GM12891 (cell line): ENCODE measurements at regions not wholly inside any gene's neighbourhood (a gene's known extent, or its start where the extent isn't known, plus 50 kb on each side); places are given as distances from the start of the nearest gene placed in this dataset.

Source experiments
- DNase-seq: peaks from one replicate; pipeline ENCODE4 v3.0.0; 2011; ENCODE audit warnings: low spot score; ENCODE audit not compliant: insufficient read length
- FAIRE-seq: peaks from 2 replicates; lab custom pipeline; 2011; peaks lifted over from hg19 to GRCh38; lab: Jason Lieb, UNC
- PAX5 ChIP-seq: IDR thresholded peaks from 2 replicates; pipeline ENCODE4 v1.6.1; 2011; ENCODE audit warnings: low read length, moderate library complexity, mild to moderate bottlenecking; ENCODE audit not compliant: insufficient read depth, severe bottlenecking
- POLR2A ChIP-seq: IDR thresholded peaks from 2 replicates; pipeline ENCODE4 v1.6.1; 2011; ENCODE audit warnings: low read depth, low read length, control low read depth
- POLR2AphosphoS5 ChIP-seq: IDR thresholded peaks from 2 replicates; pipeline ENCODE4 v1.6.1; 2011; ENCODE audit warnings: low read depth, low read length, control low read depth
- POU2F2 ChIP-seq: IDR thresholded peaks from 2 replicates; pipeline ENCODE4 v1.6.1; 2011; ENCODE audit warnings: low read depth, mild to moderate bottlenecking, control low read depth, low read length, moderate library complexity
- SPI1 ChIP-seq: IDR thresholded peaks from 2 replicates; pipeline ENCODE4 v1.6.1; 2011; ENCODE audit warnings: low read depth, low read length, control low read depth
- TAF1 ChIP-seq: IDR thresholded peaks from 2 replicates; pipeline ENCODE4 v1.6.1; 2011; ENCODE audit warnings: low read depth, low read length, control low read depth

DNA sequence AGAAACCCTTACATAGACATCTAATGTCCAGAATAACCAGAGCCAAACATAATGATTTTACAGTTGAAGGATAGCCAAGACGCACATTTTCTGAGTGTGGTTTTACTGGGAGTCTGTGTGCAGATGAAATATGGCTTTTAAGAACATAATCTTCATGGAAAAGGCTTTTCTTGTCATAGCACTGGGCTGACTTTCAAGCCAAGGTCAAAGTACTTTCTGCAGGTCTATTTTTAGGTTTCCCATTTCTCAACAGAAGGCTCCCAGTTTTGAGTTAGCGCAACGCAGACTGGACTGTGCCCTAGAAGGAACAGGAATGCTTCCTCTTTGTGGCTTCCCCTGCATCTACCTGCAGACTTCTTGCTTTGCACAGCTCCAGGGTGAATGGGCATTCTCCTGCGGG lies 92.3 kb upstream of the UPP2 start:
- TF ChIP-seq POU2F2 = no peak
- TF ChIP-seq POLR2AphosphoS5 = no peak
- TF ChIP-seq POLR2A = no peak
- no peak for TF ChIP-seq SPI1
- TF ChIP-seq PAX5 = no peak
- TF ChIP-seq TAF1 = no peak
- no peak for FAIRE-seq

GRCh38 chr2:158006961-158007719 lies 94.5 kb upstream of the UPP2 start:
- DNase-seq = no peak
- FAIRE-seq = no peak
- TF ChIP-seq POU2F2 (no peak), SPI1 (no peak), PAX5 (no peak), POLR2AphosphoS5 (no peak), TAF1 (no peak), POLR2A (no peak)

More for the DNA sequence above, 92.3 kb upstream of the UPP2 start:
- DNase-seq = no peak

- no peak for FAIRE-seq
- no peak for DNase-seq
- TF ChIP-seq POU2F2 (no peak), POLR2AphosphoS5 (no peak), POLR2A (no peak), SPI1 (no peak), TAF1 (no peak), PAX5 (no peak)
Observed at GRCh38 chr2:158004126-158004764, 97.4 kb upstream of the UPP2 start.

- DNase-seq = no peak
- TF ChIP-seq PAX5 = no peak
- TF ChIP-seq SPI1 = no peak
- TF ChIP-seq POLR2A = no peak
- TF ChIP-seq POU2F2 = no peak
- no peak for TF ChIP-seq POLR2AphosphoS5
- TF ChIP-seq TAF1 = no peak
- no peak for FAIRE-seq
Observed at GRCh38 chr2:158002079-158002478, 99.6 kb upstream of the UPP2 start.

- no peak for DNase-seq
- TF ChIP-seq POU2F2 (no peak), TAF1 (no peak), POLR2A (no peak), PAX5 (no peak), POLR2AphosphoS5 (no peak), SPI1 (no peak)
- no peak for FAIRE-seq
Observed at GRCh38 chr2:157996799-157997198, 104.9 kb upstream of the UPP2 start.

GRCh38 chr2:157995117-157995516 lies 106.6 kb upstream of the UPP2 start:
- no peak for FAIRE-seq
- DNase-seq = no peak
- TF ChIP-seq TAF1 = no peak
- no peak for TF ChIP-seq POLR2A
- TF ChIP-seq PAX5 = no peak

DNA sequence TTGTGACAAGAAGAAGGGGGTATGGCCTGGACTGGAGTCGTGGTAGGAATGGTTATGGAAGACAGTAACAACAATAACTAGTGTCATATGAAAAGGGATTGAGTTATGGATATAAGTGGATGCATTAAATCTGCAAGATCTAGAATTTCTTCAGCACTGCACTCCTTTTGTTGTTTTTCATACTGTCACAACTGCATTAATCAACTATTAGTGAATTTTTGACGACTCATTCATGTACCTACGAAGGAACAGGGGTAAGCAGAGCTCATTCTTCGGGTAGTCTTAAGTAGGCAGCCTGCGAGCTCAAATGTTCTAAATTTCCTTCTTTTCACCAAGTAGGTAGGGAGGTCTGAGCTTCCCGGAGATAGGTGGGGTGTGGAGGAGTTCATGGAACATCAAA lies 109.7 kb upstream of the UPP2 start:
- FAIRE-seq (no peak), DNase-seq (no peak)
- TF ChIP-seq PAX5 (no peak), SPI1 (no peak), POLR2A (no peak), POU2F2 (no peak), TAF1 (no peak), POLR2AphosphoS5 (no peak)

GRCh38 chr2:157990173-157990572 lies 111.5 kb upstream of the UPP2 start:
- TF ChIP-seq PAX5 (no peak), POLR2A (no peak), POU2F2 (no peak), SPI1 (no peak), TAF1 (no peak), POLR2AphosphoS5 (no peak)
- DNase-seq (no peak), FAIRE-seq (no peak)

GRCh38 chr2:157989227-157989626 lies 112.4 kb upstream of the UPP2 start:
- FAIRE-seq (no peak), DNase-seq (no peak)
- TF ChIP-seq TAF1 (no peak), POLR2AphosphoS5 (no peak), SPI1 (no peak), POU2F2 (no peak), PAX5 (no peak), POLR2A (no peak)
